ENCODE measurements at regions not wholly inside any gene's neighbourhood (a gene's known extent, or its start where the extent isn't known, plus 50 kb on each side); places are given as distances from the start of the nearest gene placed in this dataset.
"Not testable (repeated sequence)": the region's sequence is repeated elsewhere in the genome, so short reads cannot be mapped to it uniquely, and the experiment has no call there.

- 22% methylated on average over 1 of the region's 1 CpG for WGBS (ENCODE audit: insufficient coverage, low coverage, low lambda C conversion rate, missing lambda C conversion rate)
- no peak overlapping the region for H3K27ac ChIP-seq
Measured at GRCh38 chr5:93225748-93226147, 355.3 kb downstream of the NR2F1-AS1 start.

GRCh38 chr5:93224624-93225023, 356.4 kb downstream of the NR2F1-AS1 start:
- DNase-seq (no peak), ATAC-seq (no peak)
- intact Hi-C loops (cut with DNase I): no loop called here
- Histone ChIP-seq H3K9me3 (no peaks in the 10 kb centered on the region), H3K27ac (no peak overlapping the region), H3K27me3 (no peaks in the 10 kb centered on the region), H3K36me3 (no peaks in the 10 kb centered on the region), H3K4me3 (no peak overlapping the region), H3K4me1 (no peaks in the 10 kb centered on the region)
- TF ChIP-seq, protein P1, sequence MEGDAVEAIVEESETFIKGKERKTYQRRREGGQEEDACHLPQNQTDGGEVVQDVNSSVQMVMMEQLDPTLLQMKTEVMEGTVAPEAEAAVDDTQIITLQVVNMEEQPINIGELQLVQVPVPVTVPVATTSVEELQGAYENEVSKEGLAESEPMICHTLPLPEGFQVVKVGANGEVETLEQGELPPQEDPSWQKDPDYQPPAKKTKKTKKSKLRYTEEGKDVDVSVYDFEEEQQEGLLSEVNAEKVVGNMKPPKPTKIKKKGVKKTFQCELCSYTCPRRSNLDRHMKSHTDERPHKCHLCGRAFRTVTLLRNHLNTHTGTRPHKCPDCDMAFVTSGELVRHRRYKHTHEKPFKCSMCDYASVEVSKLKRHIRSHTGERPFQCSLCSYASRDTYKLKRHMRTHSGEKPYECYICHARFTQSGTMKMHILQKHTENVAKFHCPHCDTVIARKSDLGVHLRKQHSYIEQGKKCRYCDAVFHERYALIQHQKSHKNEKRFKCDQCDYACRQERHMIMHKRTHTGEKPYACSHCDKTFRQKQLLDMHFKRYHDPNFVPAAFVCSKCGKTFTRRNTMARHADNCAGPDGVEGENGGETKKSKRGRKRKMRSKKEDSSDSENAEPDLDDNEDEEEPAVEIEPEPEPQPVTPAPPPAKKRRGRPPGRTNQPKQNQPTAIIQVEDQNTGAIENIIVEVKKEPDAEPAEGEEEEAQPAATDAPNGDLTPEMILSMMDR (IDR thresholded peaks at IDR 0.05): no peak
- no peak for TF ChIP-seq POLR2A (IDR thresholded peaks at IDR 0.05)
- WGBS (ENCODE audit: insufficient coverage, low coverage, low lambda C conversion rate, missing lambda C conversion rate): no CpG with 5 or more reads among the region's 4 CpGs

More at GRCh38 chr5:93225748-93226147, 355.3 kb downstream of the NR2F1-AS1 start:
- ATAC-seq: no peak
- H3K27me3 ChIP-seq: no peaks in the 10 kb centered on the region
- intact Hi-C loops (cut with DNase I): no loop called here
- DNase-seq: no peak
- H3K36me3 ChIP-seq: no peaks in the 10 kb centered on the region
- no peaks in the 10 kb centered on the region for H3K4me1 ChIP-seq
- H3K4me3 ChIP-seq: no peak overlapping the region
- TF ChIP-seq, protein P1 (IDR thresholded peaks at IDR 0.05): no peak
- TF ChIP-seq POLR2A (IDR thresholded peaks at IDR 0.05): no peak
- H3K9me3 ChIP-seq: no peaks in the 10 kb centered on the region

DNA sequence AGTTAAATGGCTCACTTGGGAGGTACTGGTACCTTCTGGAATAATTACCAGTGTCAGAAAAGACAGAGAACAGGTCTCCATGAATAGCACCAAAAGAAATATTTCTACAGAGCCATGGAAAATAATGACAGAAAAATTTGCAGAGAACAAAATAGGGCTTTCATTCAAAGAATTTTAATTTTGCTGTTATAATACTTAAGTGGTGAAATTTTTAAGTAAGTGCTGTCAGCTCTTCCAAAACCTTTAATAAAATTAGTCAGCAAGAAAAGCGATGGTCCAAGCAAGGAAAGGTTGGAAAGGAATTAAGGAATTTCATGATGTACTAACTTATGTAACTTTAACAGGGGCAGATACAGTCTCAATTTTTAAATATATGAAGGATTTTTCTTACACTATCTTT, 359.2 kb downstream of the NR2F1-AS1 start:
- intact Hi-C loops (cut with DNase I): no loop called here
- 86% methylated on average over 1 of the region's 1 CpG for WGBS (ENCODE audit: insufficient coverage, low coverage, low lambda C conversion rate, missing lambda C conversion rate)
- Histone ChIP-seq H3K27ac (no peak overlapping the region), H3K4me3 (no peak overlapping the region), H3K36me3 (no peaks in the 10 kb centered on the region), H3K27me3 (no peaks in the 10 kb centered on the region), H3K4me1 (no peaks in the 10 kb centered on the region), H3K9me3 (no peaks in the 10 kb centered on the region)
- DNase-seq (no peak), ATAC-seq (no peak)
- TF ChIP-seq, protein P1 (IDR thresholded peaks at IDR 0.05): no peak
- TF ChIP-seq POLR2A (IDR thresholded peaks at IDR 0.05): no peak

DNA sequence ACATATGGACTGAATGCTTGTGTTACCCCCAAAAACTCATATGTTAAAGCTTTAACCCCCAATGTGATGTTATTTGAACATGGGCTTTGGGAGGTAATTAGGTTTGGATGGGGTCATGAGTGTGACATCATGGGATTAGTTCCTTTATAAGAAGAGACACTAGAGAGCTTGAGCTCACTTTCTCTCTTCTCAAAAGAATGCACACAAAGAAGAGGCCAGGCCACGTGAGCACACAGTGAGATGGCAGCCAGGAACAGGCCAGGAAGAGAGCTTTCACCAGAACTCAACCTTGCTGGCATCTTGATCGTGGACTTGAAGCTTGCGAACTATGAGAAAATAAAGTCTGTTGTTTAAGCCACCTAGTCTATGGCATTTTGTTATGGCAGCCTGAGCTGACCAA, 360.6 kb downstream of the NR2F1-AS1 start:
- WGBS (ENCODE audit: insufficient coverage, low coverage, low lambda C conversion rate, missing lambda C conversion rate): 76% methylated on average over 3 of the region's 3 CpGs
- no peak overlapping the region for H3K4me3 ChIP-seq
- H3K27ac ChIP-seq: no peak overlapping the region
- no peaks in the 10 kb centered on the region for H3K4me1 ChIP-seq
- intact Hi-C loops (cut with DNase I): no loop called here
- ATAC-seq (no peak), DNase-seq (no peak)
- no peak for TF ChIP-seq POLR2A (IDR thresholded peaks at IDR 0.05)
- TF ChIP-seq, protein P1 (IDR thresholded peaks at IDR 0.05): no peak
- H3K27me3 ChIP-seq: no peaks in the 10 kb centered on the region
- no peaks in the 10 kb centered on the region for H3K9me3 ChIP-seq
- H3K36me3 ChIP-seq: no peaks in the 10 kb centered on the region

DNA sequence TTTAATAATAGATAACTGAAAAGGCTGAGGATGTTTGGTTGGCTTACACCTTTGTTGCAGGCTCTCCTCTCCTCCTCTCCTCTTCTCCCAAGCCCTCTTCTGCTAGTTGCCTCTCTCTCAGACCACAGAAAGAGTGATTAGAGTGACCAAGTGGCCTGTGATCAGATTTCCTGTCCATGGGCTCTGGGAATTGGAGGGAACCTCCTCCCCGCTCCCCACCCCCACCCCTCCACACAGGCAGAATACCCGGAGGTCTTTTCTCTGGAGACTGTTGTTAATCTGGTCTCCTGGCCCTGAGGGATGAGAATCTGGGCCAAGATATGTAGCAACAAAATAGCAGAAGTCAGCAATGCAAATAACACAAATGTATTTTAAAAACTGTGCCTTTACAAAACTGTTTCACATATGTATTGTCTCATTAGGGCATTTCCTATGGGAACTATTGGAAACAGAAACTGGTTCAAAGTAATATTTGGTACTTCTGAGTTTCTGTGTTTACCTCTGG, 361.3 kb downstream of the NR2F1-AS1 start:
- no peaks in the 10 kb centered on the region for H3K9me3 ChIP-seq
- WGBS (ENCODE audit: insufficient coverage, low coverage, low lambda C conversion rate, missing lambda C conversion rate): 53% methylated on average over 2 of the region's 2 CpGs
- no peak for TF ChIP-seq POLR2A (IDR thresholded peaks at IDR 0.05)
- TF ChIP-seq, protein P1 (IDR thresholded peaks at IDR 0.05): no peak
- H3K27ac ChIP-seq: no peak overlapping the region
- ATAC-seq (no peak), DNase-seq (no peak)
- no peak overlapping the region for H3K4me3 ChIP-seq
- H3K36me3 ChIP-seq: no peaks in the 10 kb centered on the region
- intact Hi-C loops (cut with DNase I): no loop called here
- no peaks in the 10 kb centered on the region for H3K27me3 ChIP-seq
- H3K4me1 ChIP-seq: no peaks in the 10 kb centered on the region

- DNase-seq; H3K27ac ChIP-seq; H3K36me3 ChIP-seq; ATAC-seq; intact Hi-C loops (cut with DNase I); H3K27me3 ChIP-seq; H3K9me3 ChIP-seq; H3K4me1 ChIP-seq; H3K4me3 ChIP-seq: not testable (repeated sequence)
- 78% methylated on average over 24 of the region's 28 CpGs for WGBS (ENCODE audit: insufficient coverage, low coverage, low lambda C conversion rate, missing lambda C conversion rate)
Measured at GRCh38 chr5:93213111-93213794, 367.8 kb downstream of the NR2F1-AS1 start.
